Breast epithelium (tissue), 4 donors: ENCODE measurements at regions not wholly inside any gene's neighbourhood (a gene's known extent, or its start where the extent isn't known, plus 50 kb on each side); places are given as distances from the start of the nearest gene placed in this dataset.

ENCODE experiments used
- DNase-seq, 2 donors: peaks; one replicate each; pipeline ENCODE4 v3.0.0-alpha.2; 2019; ENCODE audit warnings: low spot score in 2 of 2
- H3K27ac ChIP-seq, 2 donors: fragments of 200-600 bp; sonication (generic) in 1 of 2; one replicate each; pipeline ENCODE4 v1.5.1; 2016 to 2019; ENCODE audit warnings: mild to moderate bottlenecking in 1 of 2
- H3K27me3 ChIP-seq, 2 donors: fragments of 200-600 bp; sonication (generic) in 1 of 2; one replicate each; pipeline versions ENCODE4 v1.5.1 to v1.6.0; 2017 to 2019; ENCODE audit warnings: control low read depth in 1 of 2, mild to moderate bottlenecking in 1 of 2
- H3K36me3 ChIP-seq: fragments of 200-600 bp; one replicate; pipeline ENCODE4 v1.5.1; 2019
- H3K4me1 ChIP-seq, 2 donors: fragments of 200-600 bp; sonication (generic); one replicate each; pipeline ENCODE4 v1.5.1; 2016 to 2019; ENCODE audit warnings: control low read depth in 1 of 2
- H3K4me3 ChIP-seq, 3 donors: fragments of 200-600 bp; sonication (generic); 1 replicate in 2 of 3; 2 replicates in 1 of 3; pipeline ENCODE4 v1.5.1; 2016 to 2019; ENCODE audit warnings: mild to moderate bottlenecking in 3 of 3, moderate library complexity in 2 of 3
- H3K9me3 ChIP-seq, 2 donors: fragments of 200-600 bp; sonication (generic) in 1 of 2; one replicate each; pipeline ENCODE4 v1.5.1; 2016 to 2019; ENCODE audit warnings: control low read depth in 1 of 2
- POLR2A ChIP-seq: fragments of 450-650 bp; IDR thresholded peaks from one replicate; pipeline ENCODE4 v1.6.1; 2016; ENCODE audit warnings: antibody characterized with exemption, mild to moderate bottlenecking, moderate library complexity
- POLR2AphosphoS5 ChIP-seq, 3 donors: sonication (generic); formaldehyde crosslinking; IDR thresholded peaks; one replicate each; pipeline ENCODE4 v1.6.1; 2017; ENCODE audit warnings: antibody characterized with exemption in 3 of 3
- intact Hi-C: fragments of 100-400 bp; cut with DNase I; formaldehyde crosslinking; loops from one replicate; pipeline ENCODE4 v1.15.1; 2023; ENCODE audit warnings: low total_unique reads
- TF ChIP-seq, protein P1 (sequence below), 3 donors: fragments of 450-650 bp; IDR thresholded peaks; one replicate each; pipeline ENCODE4 v1.5.1; 2016 to 2017; ENCODE audit warnings: antibody characterized with exemption in 3 of 3, mild to moderate bottlenecking in 3 of 3, moderate library complexity in 3 of 3

DNA sequence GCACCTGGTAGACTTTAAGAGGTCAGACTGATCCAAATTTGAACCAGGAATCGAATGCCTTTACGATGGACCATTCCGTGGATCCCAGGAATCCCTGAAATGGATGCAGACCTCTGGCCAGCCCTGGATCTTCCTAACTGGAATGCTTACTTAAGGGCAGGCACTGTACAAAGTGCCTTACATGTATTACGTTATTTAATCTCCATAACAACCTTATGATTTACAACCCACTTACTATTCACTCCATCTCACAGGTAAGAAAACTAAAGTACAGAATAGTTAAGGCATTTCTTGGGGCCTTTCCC, 93.6 kb downstream of the HSPH1 start:
- no peaks in the 10 kb centered on the region for H3K4me1 ChIP-seq
- intact Hi-C loops: no loop called here
- TF ChIP-seq, protein P1, sequence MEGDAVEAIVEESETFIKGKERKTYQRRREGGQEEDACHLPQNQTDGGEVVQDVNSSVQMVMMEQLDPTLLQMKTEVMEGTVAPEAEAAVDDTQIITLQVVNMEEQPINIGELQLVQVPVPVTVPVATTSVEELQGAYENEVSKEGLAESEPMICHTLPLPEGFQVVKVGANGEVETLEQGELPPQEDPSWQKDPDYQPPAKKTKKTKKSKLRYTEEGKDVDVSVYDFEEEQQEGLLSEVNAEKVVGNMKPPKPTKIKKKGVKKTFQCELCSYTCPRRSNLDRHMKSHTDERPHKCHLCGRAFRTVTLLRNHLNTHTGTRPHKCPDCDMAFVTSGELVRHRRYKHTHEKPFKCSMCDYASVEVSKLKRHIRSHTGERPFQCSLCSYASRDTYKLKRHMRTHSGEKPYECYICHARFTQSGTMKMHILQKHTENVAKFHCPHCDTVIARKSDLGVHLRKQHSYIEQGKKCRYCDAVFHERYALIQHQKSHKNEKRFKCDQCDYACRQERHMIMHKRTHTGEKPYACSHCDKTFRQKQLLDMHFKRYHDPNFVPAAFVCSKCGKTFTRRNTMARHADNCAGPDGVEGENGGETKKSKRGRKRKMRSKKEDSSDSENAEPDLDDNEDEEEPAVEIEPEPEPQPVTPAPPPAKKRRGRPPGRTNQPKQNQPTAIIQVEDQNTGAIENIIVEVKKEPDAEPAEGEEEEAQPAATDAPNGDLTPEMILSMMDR (IDR thresholded peaks at IDR 0.05): no peak
- TF ChIP-seq POLR2AphosphoS5 (IDR thresholded peaks at IDR 0.05) (no peak), POLR2A (no peak)
- H3K4me3 ChIP-seq: no peak overlapping the region
- H3K9me3 ChIP-seq: no peaks in the 10 kb centered on the region
- no peak overlapping the region for H3K27ac ChIP-seq
- H3K27me3 ChIP-seq: no peaks in the 10 kb centered on the region
- no peak for DNase-seq
- H3K36me3 ChIP-seq: no peaks in the 10 kb centered on the region

DNA sequence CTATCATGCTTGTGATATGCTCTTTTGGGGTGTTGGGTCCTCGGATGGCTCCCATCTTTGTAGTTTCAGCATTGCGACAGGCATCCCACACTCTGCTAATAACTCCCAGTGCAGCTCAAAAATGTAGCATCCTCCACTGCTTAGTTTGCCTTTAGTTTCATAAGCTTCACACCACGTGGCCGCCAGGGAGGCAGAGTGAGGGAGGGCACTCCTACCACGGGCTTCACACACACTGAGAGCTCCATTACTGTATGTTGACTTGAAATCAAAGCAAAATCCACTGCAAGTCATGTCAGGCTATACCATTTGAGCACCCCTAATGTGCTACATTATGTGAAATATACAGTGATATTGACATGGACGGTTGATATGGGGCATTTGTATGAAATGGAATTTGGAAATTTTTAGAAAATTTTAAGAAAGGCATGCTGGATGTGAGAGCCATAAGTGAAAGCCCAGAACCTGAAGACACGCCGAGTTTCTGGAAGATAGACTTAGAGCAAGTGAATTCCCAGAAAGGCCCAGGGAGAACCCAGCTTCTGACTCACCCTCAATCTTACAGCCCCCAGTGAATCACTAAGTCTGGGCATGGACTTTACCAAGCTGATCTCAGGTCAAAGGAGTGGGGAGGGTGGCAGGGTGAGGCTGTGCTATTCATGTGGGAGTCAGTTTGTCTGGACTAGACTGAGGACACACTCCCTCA, 94.1 kb downstream of the HSPH1 start:
- Histone ChIP-seq H3K9me3 (no peaks in the 10 kb centered on the region), H3K4me3 (no peak overlapping the region), H3K4me1 (no peaks in the 10 kb centered on the region), H3K36me3 (no peaks in the 10 kb centered on the region), H3K27ac (no peak overlapping the region), H3K27me3 (no peaks in the 10 kb centered on the region)
- TF ChIP-seq, protein P1 (IDR thresholded peaks at IDR 0.05): no peak
- TF ChIP-seq POLR2AphosphoS5 (IDR thresholded peaks at IDR 0.05) (no peak), POLR2A (no peak)
- DNase-seq: no peak
- intact Hi-C loops: no loop called here

DNA sequence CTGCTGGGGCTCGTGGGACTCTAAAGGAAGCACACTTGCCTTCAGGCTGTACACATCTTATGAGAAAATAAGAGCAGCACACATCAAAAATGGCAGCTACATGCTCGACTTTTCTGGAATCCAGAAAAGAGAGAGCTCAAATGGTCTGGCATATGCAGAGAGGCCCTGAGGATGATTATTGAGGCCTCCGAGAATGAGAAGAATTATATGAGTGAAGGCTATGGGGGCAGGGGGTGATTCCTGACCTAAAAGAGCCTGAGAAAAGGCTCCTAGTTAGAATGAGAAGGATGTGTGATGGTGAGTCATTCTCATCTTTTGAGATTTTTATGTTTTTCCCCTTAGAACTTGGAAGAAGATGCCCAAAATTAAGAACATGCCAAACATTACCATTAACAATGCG, 97.1 kb downstream of the HSPH1 start:
- Histone ChIP-seq H3K27ac (no peak overlapping the region), H3K9me3 (no peaks in the 10 kb centered on the region), H3K36me3 (no peaks in the 10 kb centered on the region), H3K4me3 (no peak overlapping the region), H3K27me3 (no peaks in the 10 kb centered on the region), H3K4me1 (no peaks in the 10 kb centered on the region)
- no peak for TF ChIP-seq POLR2A
- TF ChIP-seq, protein P1 (IDR thresholded peaks at IDR 0.05): no peak
- TF ChIP-seq POLR2AphosphoS5 (IDR thresholded peaks at IDR 0.05): no peak
- no peak for DNase-seq
- intact Hi-C loops: no loop called here

DNA sequence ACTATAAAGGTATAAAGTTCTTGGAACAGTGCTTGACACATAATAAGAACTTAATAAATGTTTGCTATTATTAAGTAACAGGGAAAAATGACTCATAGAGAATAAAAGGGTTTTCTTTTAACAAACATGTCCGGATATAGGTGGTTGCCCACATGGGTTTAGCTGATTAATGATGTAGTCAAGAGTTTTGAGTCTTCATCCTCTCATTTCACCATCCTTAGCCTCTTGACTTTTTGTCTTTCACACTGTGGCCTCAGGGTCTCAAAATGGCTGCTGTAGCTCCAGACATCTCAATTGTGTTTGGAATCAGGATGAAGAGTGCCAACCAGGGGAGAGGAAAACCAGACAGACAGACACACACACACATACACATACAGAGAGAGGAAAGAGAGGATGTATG, 97.9 kb downstream of the HSPH1 start:
- TF ChIP-seq POLR2A (no peak), POLR2AphosphoS5 (IDR thresholded peaks at IDR 0.05) (no peak)
- TF ChIP-seq, protein P1 (IDR thresholded peaks at IDR 0.05): no peak
- Histone ChIP-seq H3K4me1 (no peaks in the 10 kb centered on the region), H3K9me3 (no peaks in the 10 kb centered on the region), H3K4me3 (no peak overlapping the region), H3K36me3 (no peaks in the 10 kb centered on the region), H3K27ac (no peak overlapping the region), H3K27me3 (no peaks in the 10 kb centered on the region)
- intact Hi-C loops: no loop called here
- no peak for DNase-seq

DNA sequence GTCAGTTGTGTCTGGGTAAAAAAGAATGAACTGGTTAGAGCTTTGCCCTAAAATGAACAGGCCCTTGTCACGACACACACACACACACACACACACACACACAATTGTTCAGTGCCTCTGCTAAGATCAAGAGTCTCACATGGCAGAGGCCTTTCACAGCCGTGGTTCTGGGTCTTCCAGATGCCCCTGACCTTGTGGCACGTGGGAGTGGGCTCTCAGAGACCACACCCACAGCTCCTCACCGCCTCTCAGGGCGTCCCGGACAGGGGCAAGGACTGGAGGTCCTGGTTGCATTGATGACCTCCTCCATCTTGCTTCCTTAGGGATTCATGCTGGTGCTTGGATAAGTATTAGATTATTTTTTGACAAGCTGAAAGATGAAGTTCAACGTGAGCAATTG, 101.0 kb downstream of the HSPH1 start:
- TF ChIP-seq, protein P1 (IDR thresholded peaks at IDR 0.05): no peak
- TF ChIP-seq POLR2A (no peak), POLR2AphosphoS5 (IDR thresholded peaks at IDR 0.05) (no peak)
- Histone ChIP-seq H3K36me3 (no peaks in the 10 kb centered on the region), H3K9me3 (no peaks in the 10 kb centered on the region), H3K4me3 (no peak overlapping the region), H3K27me3 (no peaks in the 10 kb centered on the region), H3K4me1 (no peaks in the 10 kb centered on the region), H3K27ac (no peak overlapping the region)
- no peak for DNase-seq
- intact Hi-C loops: no loop called here
